CD4-positive, alpha-beta T cell treated with Interleukin-4 for 1 hour (primary cell): ENCODE measurements at regions not wholly inside any gene's neighbourhood (a gene's known extent, or its start where the extent isn't known, plus 50 kb on each side); places are given as distances from the start of the nearest gene placed in this dataset.
"Not testable (repeated sequence)": the region's sequence is repeated elsewhere in the genome, so short reads cannot be mapped to it uniquely, and the experiment has no call there.

Experiments
- DNase-seq, 2 donors: peaks; one replicate each; pipeline ENCODE4 v3.0.0-alpha.2; 2020 to 2022

DNA sequence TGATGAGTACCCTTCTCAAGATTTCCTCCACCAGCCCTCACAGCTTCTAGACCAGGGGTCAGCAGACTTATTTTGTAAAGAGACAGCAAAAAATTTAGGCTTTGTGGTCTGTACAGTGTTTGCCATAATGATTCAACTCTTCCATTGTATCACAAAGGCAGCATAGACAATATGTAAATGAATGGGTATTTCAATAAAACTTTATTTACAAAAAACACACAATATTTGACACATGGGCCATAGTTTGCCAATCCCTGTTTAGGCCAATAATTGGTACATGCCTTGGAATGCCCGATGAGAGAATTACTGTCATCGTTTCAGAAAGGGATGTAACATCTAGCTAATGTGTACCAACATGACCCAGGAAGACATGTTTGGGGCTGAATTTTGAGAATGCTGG is 178.9 kb upstream of the GALNT2 start:
- no peak for DNase-seq

DNA sequence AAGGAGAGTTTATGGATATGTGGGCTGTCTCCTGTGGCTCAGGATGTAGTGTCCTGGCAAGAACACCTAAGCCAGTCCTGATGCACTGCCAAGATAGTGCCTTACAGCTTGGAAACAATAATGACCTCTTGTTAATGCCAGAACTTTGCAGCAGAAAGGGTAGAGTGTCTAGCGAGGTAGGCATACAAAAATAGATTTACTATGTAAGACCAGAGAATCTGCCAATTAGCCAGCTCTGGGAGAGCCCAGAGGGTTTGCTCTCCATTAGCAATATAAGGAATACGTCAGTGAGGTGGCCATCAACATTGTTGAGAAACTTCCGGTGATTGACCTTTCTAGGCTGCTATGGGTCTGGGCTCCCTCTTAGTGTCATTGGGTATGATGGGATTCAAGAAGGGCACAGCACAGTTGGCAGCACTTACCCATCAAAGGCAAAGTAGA is 178.5 kb upstream of the GALNT2 start:
- DNase-seq = no peak

DNA sequence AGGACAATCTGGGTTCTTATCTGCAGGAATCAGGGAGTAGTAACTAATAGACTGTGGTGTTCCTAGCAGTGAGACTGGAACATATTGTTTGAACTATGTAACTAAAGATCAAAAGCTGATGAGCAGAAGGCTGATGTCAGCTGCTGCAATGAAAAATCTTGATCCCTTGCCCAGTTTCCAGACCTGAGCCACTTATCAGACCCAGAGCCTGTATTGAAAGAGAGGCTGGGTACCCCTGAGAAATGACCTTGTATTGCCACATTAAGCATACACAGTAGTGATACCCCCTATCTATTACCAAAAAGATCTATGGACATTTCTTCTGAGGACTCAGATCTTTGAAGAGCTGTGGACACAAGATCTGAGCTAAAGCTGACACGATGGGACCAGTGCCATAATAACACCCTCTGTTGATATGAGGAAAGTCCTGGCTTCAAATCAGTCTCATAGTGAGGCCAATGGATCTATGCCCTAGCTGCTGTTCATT is 178.0 kb upstream of the GALNT2 start:
- DNase-seq = no peak

DNA sequence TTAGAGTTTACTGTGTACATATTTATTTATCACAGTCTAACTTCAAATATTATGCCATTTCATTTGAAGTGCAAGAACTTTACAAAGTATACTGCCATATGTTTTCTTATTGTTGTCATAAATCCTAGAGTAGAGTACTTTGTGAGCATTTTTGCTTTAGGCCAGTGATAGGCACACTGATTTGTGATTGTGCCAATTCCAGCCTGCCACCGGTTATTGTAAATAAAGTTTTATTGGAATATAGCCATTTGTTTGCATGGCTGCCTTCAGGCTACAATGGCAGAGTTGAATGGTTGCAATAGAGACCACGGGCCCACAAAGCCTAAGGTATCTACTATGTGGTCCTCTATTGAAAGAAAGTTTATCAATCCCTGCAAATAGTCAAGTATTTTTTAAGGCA is 175.8 kb upstream of the GALNT2 start:
- no peak for DNase-seq

DNA sequence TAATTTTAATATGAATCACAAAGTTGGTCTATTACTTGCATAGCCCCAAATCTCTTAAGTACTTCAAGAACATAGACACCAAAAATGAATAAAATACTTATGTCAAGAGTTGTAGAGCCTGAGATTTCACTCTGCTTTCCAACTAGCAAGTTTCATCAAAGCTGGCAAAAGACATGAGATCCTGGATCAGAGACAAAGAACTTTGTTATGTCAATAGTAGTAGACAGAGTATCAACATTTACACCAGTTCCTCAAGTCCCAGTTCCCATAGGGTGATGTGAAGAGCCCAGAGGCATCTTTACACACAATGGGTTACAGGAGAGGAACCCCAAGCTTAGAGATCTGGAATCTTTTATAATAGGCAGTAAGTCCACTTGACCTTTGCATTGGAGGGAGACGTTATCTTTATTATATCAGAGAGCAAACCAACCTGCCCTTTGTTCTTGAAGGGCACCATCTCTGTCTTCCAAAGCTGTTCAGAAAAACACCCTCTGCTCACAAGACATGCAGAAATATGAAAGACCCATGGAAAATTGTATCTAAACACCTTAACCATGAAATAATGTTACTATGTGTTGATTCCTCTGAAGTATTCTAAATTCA is 174.4 kb upstream of the GALNT2 start:
- no peak for DNase-seq

DNA sequence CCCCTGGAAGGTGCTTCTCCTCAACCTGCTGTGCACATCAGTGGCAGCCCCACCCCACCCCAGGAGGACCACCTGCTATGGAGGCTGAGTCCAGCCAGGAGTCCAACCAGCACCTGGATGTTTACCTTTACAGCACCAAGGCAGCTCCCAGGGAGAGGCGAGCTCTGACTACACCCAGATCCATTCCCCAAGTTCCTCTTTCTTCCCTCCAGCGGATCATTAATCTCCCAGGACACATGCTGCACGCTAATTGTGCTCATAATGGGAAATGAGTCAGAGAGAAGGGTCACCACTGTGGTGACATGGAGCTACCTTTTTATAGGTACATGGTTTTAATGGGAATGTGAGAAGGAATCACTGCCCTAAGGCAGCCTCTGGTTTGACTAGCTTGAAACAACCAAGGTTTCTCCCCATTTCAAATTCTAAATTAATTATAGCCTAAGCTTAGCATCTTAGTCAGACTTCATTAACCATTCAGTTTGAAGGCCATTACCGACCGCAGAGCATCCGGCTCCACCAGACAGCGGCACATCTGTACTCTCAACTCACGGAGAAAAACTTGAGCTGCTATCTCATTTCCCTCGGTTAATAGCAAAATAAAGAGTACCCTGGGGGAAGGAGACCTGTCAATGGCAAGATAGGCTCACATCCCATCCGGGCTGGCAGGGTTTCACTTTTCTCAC is 173.1 kb upstream of the GALNT2 start:
- no peak for DNase-seq

DNA sequence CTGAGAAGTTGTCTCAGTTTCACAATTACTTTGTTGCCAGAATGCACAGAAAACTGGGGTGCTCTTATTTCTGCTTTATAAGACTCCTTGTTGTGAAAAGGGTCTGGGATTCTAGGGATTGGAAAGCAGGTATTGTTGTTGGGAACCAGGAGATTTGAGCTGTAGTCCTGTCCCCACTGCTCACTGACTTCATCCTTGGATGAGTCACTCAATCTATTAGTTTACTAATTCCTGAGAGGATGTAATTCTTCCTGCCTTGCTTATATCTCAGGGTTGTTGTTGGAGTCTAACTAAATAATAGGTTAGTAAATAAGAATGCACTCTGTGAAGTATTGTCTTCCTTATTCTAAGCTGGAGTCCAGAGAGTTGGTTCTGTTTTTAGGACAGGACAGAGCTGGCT is 172.5 kb upstream of the GALNT2 start:
- DNase-seq = no peak

DNA sequence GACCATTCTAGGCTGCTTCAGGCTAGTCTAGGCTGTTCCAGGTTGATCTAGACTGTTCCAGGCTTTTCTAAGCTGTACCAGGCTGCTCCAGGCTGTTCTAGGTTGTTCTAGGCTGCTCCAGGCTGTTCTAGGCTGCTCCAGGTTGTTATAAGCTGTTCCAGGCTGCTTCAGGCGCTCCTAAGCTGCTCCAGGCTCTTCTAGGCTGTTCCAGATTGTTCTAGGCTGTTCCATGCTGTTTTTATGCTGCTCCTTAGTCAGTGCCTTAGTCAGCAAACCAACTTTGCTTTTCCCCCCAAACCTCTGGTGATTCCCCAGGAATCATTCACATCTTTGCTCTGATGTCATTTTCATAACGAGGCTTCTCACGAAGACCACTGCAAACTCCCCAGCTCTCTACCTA is 171.4 kb upstream of the GALNT2 start:
- DNase-seq = no peak

DNA sequence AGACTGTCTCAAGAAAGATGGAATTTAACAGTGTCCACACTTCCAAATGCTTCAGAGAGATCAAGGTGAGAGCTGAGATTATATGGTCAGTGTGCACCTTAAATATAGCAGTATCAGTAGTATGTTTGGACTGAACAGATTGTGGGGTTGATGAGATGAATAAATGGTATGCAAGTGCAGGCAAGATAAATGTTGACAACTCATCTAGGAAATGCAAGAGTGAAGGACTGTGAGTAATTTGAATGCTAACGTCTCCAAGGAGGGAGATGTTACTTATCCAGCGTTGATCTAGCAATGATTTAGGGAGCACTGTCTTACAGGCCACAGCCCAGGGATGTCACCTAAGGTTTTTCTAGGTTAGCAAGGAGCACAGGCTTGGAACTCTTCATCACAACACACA is 170.7 kb upstream of the GALNT2 start:
- DNase-seq = no peak

DNA sequence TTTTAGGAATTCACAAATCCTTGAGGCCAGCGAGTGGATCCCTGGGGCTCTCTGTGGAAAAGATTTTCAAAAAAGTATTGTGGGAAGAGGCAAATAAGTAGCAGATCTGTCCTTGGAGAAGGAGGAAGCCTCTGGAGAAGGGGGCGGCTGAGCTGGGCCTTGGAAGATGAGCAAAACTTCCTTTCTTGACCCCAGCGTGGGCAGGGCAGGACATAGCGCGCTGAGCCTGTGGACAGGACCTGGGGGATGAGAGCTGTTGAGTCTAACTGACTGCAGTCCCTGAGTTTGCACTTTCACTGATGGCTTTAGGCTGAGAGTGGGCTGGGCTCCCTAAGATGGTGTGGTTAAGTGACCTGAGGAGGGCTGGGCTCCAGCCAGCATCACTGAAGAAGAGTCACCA is 170.2 kb upstream of the GALNT2 start:
- DNase-seq = no peak

DNA sequence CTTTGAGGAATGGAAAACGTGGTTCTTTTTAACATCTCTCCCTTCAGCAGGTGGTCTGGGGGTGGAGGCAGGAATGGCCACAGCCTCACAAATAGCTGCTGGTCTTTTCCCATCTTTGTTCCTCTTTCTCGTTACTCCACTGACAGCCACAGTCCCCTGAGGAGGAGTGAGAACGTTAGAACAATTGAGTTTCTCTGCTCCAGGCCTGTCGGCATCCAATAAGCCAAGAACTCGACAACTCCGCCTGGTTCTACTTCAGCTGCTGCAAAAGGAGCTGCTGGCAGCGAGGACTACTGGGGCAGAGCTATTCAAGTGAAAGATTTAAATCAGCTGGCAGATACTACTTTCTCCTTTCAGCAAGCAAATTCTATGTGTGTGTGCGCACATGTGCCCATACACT is 169.5 kb upstream of the GALNT2 start:
- DNase-seq = no peak

DNA sequence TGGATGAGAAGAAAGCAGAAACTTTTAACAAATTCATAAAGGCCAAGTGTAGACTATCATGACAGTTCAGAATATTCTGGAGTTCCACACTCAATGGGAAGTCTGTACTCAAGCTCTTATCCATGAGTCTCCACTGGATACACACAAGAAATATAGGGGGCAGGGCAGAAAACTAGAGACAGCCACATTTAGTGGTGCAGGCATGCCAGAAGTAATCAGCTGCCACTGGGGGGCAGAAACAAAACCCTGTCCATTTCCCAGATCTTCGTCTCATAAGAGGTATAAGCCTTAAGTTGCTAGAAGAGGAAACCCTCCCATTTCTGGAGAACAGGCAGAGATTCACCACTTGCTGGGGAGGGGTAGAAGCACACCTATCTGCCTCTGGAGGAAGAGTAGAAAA is 166.8 kb upstream of the GALNT2 start:
- no peak for DNase-seq

DNA sequence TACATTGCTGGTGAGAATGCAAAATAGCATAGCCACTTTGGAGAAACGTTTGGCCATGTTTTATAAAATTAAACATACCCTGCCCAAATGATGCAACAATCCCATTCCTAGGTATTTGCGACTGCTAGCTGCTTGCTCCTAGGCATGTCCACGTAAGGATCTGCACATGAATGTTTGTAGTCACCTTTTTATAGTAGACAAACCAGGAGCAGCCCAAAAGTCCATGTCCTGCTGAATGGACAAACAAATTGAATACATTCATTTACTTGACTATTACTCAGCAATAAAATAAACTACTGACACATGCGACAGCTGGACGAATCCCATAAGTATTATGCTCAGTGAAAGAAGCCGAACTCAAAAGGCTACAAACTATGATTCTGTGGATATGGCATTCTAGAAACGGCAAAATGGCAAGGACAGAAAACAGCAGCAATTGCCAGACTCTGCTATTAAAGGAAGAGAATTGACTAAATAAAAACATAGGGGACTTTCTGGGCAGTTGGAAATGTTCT is 161.9 kb upstream of the GALNT2 start:
- DNase-seq = no peak

DNA sequence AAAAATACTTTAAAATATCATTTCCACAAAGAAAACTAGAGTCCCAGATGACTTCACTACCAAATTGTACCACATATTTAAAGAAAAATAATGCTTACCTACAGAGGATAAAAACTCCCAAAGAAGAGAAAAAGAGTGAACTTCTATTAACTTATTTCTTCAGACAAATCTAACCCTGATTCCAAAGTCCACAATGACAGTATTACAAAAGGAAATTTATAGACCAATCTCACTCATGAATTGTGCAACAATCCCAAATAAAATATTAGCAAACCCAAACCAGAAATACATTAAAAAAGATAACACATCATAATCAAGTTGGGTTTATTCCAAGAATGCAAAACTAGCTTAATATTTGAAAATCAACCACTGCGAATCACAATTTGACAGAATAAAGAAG is 161.4 kb upstream of the GALNT2 start:
- no peak for DNase-seq

DNA sequence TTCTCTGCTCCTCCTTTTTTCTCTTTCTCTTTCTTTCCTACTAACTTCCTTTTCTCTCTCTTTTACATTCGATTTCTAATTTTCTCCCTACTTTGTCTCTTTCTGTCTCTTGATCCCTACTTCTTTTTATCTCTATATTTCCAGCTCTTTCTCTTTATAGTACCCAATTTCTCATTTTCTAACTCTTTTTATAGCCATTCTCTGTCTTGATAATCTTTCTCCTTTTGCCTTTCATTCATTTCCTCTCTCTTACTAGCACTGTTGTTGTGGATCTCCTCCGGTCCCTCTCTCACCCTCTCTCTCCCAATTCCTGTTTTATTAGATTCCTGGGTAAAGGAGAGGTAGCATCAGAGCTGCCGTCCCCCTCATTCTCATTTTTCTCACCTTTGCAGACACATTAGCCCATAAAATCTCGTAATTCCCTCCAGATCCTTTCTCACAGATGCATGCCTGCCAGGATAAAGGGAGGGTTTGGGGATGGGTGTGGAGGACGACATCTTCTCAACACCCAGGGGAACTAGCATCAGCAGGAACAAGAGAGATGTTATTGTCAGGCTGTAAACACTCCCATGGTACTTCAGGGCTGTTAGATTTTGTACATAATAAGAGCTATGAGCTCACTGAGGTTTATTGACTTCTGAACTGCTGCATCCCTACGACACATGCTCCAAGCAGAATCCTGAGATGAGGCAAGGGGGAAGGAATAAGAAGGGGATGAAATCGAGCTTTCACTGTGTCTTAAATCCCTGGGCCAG is 159.0 kb upstream of the GALNT2 start:
- no peak for DNase-seq

DNA sequence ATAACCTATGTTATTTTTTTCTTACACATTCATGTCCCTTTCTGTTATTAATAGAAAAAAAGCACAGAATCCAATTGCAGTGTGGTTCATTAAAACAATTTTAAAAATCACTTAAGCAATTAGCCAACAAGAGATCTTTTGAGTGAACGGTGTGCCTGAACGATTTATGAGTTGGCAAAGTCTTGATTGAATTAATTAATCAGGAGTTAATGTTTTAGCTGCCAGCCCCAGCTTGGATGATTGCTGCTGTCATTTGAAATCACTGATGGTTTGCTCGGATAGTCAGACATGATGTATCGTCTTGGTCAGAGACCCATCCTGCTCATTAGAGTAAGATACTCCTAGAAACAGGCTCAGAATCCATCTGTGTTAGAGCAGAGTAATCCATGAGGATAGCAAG is 158.3 kb upstream of the GALNT2 start:
- no peak for DNase-seq

DNA sequence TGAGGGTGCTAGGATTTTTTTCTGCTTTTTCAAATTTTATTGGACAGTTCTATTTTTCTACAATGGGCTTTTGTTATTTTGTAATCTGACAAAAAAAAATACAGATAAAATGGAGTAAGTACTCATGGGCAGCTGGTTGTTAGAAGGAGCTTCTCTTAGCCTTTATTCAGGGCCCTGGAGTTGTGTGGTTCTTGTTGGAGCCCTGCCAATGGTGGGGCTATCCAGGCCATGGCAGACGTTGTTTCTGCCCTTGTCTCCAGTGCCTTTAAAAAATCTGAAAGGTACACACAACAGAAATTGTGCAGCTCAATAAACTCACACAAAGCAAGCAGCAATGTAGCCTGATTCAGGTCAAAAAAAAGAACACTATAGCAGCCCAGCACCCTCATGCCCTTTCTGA is 153.5 kb upstream of the GALNT2 start:
- no peak for DNase-seq

DNA sequence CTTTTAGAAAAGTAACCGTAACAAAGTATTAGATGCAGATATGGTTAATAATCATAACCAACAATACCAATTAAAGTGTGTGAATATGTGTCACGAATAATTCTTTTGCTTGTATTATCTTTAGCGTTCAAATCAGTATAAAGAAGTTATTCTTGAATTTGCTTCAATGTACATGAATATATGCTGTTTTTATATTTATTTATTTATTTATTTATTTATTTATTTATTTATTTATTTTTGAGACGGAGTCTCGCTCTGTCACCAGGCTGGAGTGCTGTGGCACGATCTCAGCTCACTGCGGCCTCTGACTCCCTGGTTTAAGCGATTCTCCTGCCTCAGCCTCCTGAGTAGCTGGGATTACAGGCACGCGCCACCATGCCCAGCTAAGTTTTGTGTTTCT is 147.6 kb upstream of the GALNT2 start:
- not testable (repeated sequence) for DNase-seq

DNA sequence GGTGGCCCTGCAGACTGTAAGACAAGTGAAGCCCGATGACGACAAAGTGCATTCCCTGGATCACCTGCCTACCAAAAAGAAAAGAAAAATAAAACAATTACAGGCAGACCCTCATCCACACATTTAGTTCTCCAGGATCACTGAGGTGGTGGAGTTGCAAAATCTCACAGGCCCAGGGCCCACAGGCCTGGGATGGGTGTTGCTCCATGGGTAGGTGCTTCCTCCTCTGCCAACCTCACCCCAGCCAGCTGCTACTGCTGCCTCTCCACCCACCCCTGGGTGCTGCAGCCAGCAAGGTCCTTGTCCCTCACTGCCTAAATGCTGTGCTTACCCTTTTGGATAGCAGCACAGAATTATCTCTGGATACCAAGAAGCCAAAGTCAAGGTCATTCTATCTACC is 146.4 kb upstream of the GALNT2 start:
- no peak for DNase-seq

DNA sequence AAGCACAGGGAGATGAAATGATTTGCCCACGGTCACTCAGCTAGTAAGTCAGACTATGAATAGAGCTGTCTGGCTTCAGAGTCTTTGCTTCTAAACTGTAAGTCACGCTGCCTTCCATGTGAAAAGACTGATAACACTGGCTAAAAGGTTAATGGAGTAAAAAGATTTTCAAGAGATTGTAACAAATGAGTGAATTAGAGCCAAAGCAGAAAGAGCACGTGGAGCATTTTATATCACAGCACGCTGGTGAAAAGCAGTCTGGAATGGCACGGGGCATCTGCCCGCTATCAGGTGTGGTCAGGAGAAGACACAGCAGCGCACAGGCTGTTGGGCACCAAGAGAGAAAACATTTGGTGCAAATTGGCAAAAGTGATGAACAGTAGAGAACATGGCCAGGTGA is 144.8 kb upstream of the GALNT2 start:
- DNase-seq = no peak

DNA sequence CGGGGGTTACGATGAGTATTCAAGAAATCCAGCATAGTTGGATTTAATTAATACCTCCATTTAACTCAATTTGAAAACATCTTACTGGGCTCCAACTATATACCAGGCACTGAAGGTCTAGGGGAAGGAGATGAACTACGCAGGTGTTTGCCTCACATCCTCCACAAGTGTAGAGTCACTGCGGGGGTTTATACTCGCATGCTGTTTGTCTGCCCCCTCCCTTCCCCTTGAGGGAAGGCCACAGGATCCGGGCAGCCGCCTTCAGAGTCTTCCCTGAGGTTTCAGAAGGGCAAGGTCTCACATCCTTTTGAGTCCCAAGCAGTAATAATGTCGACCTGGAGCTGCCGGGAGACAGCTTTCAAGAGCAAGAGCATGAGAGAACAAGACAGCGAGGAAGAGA is 142.4 kb upstream of the GALNT2 start:
- no peak for DNase-seq

DNA sequence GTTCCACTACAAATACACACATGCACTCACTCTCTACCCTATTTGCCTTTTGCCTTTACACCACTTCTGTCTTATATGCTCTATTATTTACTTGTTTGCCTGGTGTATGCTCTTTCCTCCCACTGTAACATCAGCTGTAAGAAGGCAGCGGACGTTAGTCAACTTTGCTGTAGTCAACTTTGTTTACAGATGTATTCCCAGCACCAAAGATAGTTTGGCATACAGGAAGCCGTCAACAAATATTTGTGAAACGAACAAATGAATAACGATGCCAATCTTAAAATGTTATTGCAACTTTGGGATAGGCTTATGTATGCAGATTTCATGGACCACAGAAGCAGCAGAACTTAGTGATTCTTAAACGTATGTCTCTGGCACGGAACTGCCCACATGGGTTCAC is 138.3 kb upstream of the GALNT2 start:
- DNase-seq = no peak

DNA sequence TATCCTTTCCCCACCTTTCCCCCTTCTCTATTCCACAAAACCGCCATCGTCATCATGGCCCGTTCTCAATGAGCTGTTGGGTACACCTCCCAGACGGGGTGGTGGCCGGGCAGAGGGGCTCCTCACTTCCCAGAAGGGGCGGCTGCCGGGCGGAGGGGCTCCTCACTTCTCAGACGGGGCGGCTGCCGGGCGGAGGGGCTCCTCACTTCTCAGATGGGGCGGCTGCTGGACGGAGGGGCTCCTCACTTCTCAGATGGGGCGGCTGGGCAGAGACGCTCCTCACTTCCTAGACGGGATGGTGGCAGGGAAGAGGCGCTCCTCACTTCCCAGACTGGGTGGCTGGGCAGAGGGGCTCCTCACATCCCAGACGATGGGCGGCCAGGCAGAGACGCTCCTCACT is 135.3 kb upstream of the GALNT2 start:
- DNase-seq = not testable (repeated sequence)

DNA sequence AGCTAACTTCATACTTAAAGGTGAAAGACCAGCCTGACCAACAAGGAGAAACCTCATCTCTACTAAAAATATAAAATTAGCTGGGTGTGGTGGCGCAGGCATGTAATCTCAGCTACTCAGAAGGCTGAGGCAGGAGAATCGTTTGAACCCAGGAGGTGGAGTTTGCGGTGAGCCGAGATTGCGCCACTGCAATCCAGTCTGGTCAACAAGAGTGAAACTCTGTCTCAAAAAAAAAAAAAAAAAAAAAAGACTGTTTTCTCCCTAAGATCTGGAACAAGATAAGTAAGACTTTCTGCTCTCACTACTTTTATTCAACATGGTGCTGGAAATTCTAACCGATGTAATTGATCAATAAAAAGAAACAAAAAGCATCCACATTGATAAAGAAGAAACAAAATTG is 131.9 kb upstream of the GALNT2 start:
- not testable (repeated sequence) for DNase-seq
